GM18867 (cell line): ENCODE measurements at regions not wholly inside any gene's neighbourhood (a gene's known extent, or its start where the extent isn't known, plus 50 kb on each side); places are given as distances from the start of the nearest gene placed in this dataset.
"Not testable (repeated sequence)": the region's sequence is repeated elsewhere in the genome, so short reads cannot be mapped to it uniquely, and the experiment has no call there.

ENCODE experiments used
- ATAC-seq: cut with Tn5 transposase; IDR thresholded peaks from one replicate; pipeline ENCODE4 v1.9.1; 2021; ENCODE audit warnings: mild to moderate bottlenecking, moderate library complexity; ENCODE audit not compliant: unreplicated experiment

- ATAC-seq = not testable (repeated sequence)
Observed at GRCh38 chr5:58308384-58308783, 151.5 kb downstream of the PLK2 start.

- no peak for ATAC-seq
Observed at GRCh38 chr5:58300346-58300895, 159.5 kb downstream of the PLK2 start.

GRCh38 chr5:58299256-58299655 lies 160.6 kb downstream of the PLK2 start:
- no peak for ATAC-seq

GRCh38 chr5:58294598-58295305 lies 165.1 kb downstream of the PLK2 start:
- ATAC-seq = peak; percentile 81

GRCh38 chr5:58288275-58288674 lies 171.6 kb downstream of the PLK2 start:
- not testable (repeated sequence) for ATAC-seq

- ATAC-seq = no peak
Observed at GRCh38 chr5:58286741-58287140, 173.1 kb downstream of the PLK2 start.

GRCh38 chr5:58285900-58286299 lies 174.0 kb downstream of the PLK2 start:
- ATAC-seq = no peak

GRCh38 chr5:58284886-58285285 lies 175.0 kb downstream of the PLK2 start:
- ATAC-seq = no peak

GRCh38 chr5:58281189-58281588 lies 178.7 kb downstream of the PLK2 start:
- no peak for ATAC-seq

GRCh38 chr5:58279259-58279658 lies 180.6 kb downstream of the PLK2 start:
- ATAC-seq = no peak

- ATAC-seq = no peak
Observed at GRCh38 chr5:58276431-58276830, 183.5 kb downstream of the PLK2 start.

- ATAC-seq = no peak
Observed at GRCh38 chr5:58275516-58275915, 184.4 kb downstream of the PLK2 start.

- no peak for ATAC-seq
Observed at GRCh38 chr5:58274191-58274590, 185.7 kb downstream of the PLK2 start.

- ATAC-seq = no peak
Observed at GRCh38 chr5:58273711-58274110, 186.2 kb downstream of the PLK2 start.

- no peak for ATAC-seq
Observed at GRCh38 chr5:58268268-58268667, 191.6 kb downstream of the PLK2 start.

GRCh38 chr5:58266402-58266801 lies 193.5 kb downstream of the PLK2 start:
- no peak for ATAC-seq

GRCh38 chr5:58265246-58265930 lies 194.5 kb downstream of the PLK2 start:
- ATAC-seq = no peak

- ATAC-seq = no peak
Observed at GRCh38 chr5:58264276-58264675, 195.6 kb downstream of the PLK2 start.

- ATAC-seq = no peak
Observed at GRCh38 chr5:58263296-58263695, 196.6 kb downstream of the PLK2 start.

- ATAC-seq = no peak
Observed at GRCh38 chr5:58262226-58262625, 197.7 kb downstream of the PLK2 start.

- no peak for ATAC-seq
Observed at GRCh38 chr5:58261605-58262004, 198.3 kb downstream of the PLK2 start.

GRCh38 chr5:58260243-58260642 lies 199.6 kb downstream of the PLK2 start:
- no peak for ATAC-seq
